Panc1 (cell line): ENCODE measurements at regions not wholly inside any gene's neighbourhood (a gene's known extent, or its start where the extent isn't known, plus 50 kb on each side); places are given as distances from the start of the nearest gene placed in this dataset.

Experiments used
- ATAC-seq: fragments of 200-7000 bp; cut with Tn5 transposase; 2 replicates; pipeline ENCODE4 v1.9.1; 2020; ENCODE audit warnings: mild to moderate bottlenecking, moderate library complexity
- BruUV-seq: library from RNA; stranded (reverse); fragments of 400-500 nt; replicated peaks from 2 replicates; lab custom pipeline; 2021; lab: Mats Ljungman, UMichigan
- CTCF ChIA-PET: fragments of 300-600 bp; sonication (Branson Sonifier 250); formaldehyde crosslinking; loops from one replicate; lab custom pipeline; 2022; ENCODE audit warnings: antibody characterized with exemption; lab: Charles Lee
- POLR2A ChIA-PET: fragments of 300-600 bp; sonication (Branson Sonifier 250); formaldehyde crosslinking; loops from one replicate; lab custom pipeline; 2022; ENCODE audit warnings: antibody characterized with exemption; lab: Charles Lee
- DNase-seq: peaks from one replicate; pipeline ENCODE4 v3.0.0-alpha.2; 2010; ENCODE audit warnings: low read depth, low spot score
- H3K27ac ChIP-seq: 2 replicates; pipeline ENCODE4 v1.5.1; 2011; ENCODE audit warnings: mild to moderate bottlenecking, low read length, inconsistent platforms
- H3K27me3 ChIP-seq: fragments of 200-500 bp; sonication (Bioruptor generic); 2 replicates; pipeline ENCODE4 v1.6.0; 2014; ENCODE audit warnings: low read length, inconsistent platforms; ENCODE audit not compliant: control insufficient read depth, insufficient read depth
- H3K36me3 ChIP-seq: fragments of 200-500 bp; sonication (Bioruptor generic); 2 replicates; pipeline ENCODE4 v1.5.1; 2014; ENCODE audit warnings: inconsistent platforms, mild to moderate bottlenecking, low read length, moderate library complexity; ENCODE audit not compliant: control insufficient read depth, insufficient read depth
- H3K4me1 ChIP-seq: 2 replicates; pipeline ENCODE4 v1.5.1; 2011; ENCODE audit warnings: inconsistent platforms, mild to moderate bottlenecking, low read length, moderate library complexity; ENCODE audit not compliant: control insufficient read depth, insufficient read depth
- H3K4me3 ChIP-seq, 2 experiments: 2 replicates each; pipeline ENCODE4 v1.5.1; 2011 to 2012; ENCODE audit warnings: low read depth in 2 of 2, low read length in 2 of 2, mild to moderate bottlenecking in 2 of 2, inconsistent platforms in 1 of 2, moderate library complexity in 1 of 2
- H3K9me3 ChIP-seq: fragments of 200-500 bp; sonication (Bioruptor generic); 2 replicates; pipeline ENCODE4 v1.5.1; 2014; ENCODE audit warnings: low read depth, mild to moderate bottlenecking, inconsistent platforms, low read length, moderate library complexity; ENCODE audit not compliant: control insufficient read depth, insufficient read depth
- POLR2AphosphoS5 ChIP-seq: IDR thresholded peaks from 2 replicates; pipeline ENCODE4 v1.6.1; 2012; ENCODE audit warnings: mild to moderate bottlenecking, low read depth, low read length, moderate library complexity
- SIN3A ChIP-seq: IDR thresholded peaks from 2 replicates; pipeline ENCODE4 v1.6.1; 2012; ENCODE audit warnings: low read depth, mild to moderate bottlenecking, low read length, moderate library complexity, borderline replicate concordance; ENCODE audit not compliant: insufficient read depth
- TCF7L2 ChIP-seq: IDR thresholded peaks from 2 replicates; pipeline ENCODE4 v1.6.1; 2011; ENCODE audit warnings: mild to moderate bottlenecking, low read depth, low read length, inconsistent platforms
- in situ Hi-C: cut with HindIII; loops from 2 replicates; pipeline ENCODE4 v1.10.0; 2016; ENCODE audit warnings: low sequenced_read_pairs, low pct_unique_long_range_greater_than_20kb
- intact Hi-C: fragments of 100-400 bp; cut with micrococcal nuclease; formaldehyde crosslinking; loops from one replicate; pipeline ENCODE4 v1.10.0; 2022; ENCODE audit not compliant: unreplicated experiment
- TF ChIP-seq, protein P1 (sequence below), 2 experiments: IDR thresholded peaks; 2 replicates each; pipeline ENCODE4 v1.6.1; 2011 to 2012; ENCODE audit warnings: low read depth in 2 of 2, control low read depth in 1 of 2, low read length in 1 of 2, mild to moderate bottlenecking in 1 of 2, moderate library complexity in 1 of 2; ENCODE audit not compliant: insufficient read depth in 1 of 2
- TF ChIP-seq, protein P2 (sequence below): fragments of 450-650 bp; IDR thresholded peaks from 2 replicates; pipeline ENCODE4 v1.5.1; 2017; ENCODE audit warnings: mild to moderate bottlenecking

- no peak overlapping the region for H3K4me3 ChIP-seq
- H3K36me3 ChIP-seq = no peaks in the 10 kb centered on the region
- ATAC-seq (no peak), DNase-seq (no peak)
- BruUV-seq = no TSS peak
- in situ Hi-C loops = no loop called here
- intact Hi-C loops = no loop called here
- no peaks in the 10 kb centered on the region for H3K9me3 ChIP-seq
- POLR2A ChIA-PET = no interaction called here
- no peak overlapping the region for H3K27ac ChIP-seq
- H3K27me3 ChIP-seq = no peaks in the 10 kb centered on the region
- no peaks in the 10 kb centered on the region for H3K4me1 ChIP-seq
- TF ChIP-seq SIN3A (no peak), POLR2AphosphoS5 (no peak), TCF7L2 (no peak)
- TF ChIP-seq, protein P1, sequence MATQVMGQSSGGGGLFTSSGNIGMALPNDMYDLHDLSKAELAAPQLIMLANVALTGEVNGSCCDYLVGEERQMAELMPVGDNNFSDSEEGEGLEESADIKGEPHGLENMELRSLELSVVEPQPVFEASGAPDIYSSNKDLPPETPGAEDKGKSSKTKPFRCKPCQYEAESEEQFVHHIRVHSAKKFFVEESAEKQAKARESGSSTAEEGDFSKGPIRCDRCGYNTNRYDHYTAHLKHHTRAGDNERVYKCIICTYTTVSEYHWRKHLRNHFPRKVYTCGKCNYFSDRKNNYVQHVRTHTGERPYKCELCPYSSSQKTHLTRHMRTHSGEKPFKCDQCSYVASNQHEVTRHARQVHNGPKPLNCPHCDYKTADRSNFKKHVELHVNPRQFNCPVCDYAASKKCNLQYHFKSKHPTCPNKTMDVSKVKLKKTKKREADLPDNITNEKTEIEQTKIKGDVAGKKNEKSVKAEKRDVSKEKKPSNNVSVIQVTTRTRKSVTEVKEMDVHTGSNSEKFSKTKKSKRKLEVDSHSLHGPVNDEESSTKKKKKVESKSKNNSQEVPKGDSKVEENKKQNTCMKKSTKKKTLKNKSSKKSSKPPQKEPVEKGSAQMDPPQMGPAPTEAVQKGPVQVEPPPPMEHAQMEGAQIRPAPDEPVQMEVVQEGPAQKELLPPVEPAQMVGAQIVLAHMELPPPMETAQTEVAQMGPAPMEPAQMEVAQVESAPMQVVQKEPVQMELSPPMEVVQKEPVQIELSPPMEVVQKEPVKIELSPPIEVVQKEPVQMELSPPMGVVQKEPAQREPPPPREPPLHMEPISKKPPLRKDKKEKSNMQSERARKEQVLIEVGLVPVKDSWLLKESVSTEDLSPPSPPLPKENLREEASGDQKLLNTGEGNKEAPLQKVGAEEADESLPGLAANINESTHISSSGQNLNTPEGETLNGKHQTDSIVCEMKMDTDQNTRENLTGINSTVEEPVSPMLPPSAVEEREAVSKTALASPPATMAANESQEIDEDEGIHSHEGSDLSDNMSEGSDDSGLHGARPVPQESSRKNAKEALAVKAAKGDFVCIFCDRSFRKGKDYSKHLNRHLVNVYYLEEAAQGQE (IDR thresholded peaks at IDR 0.05; ENCODE audit: insufficient read depth in 1 of 2, low read depth in 2 of 2, low read length in 1 of 2) = no peak
- TF ChIP-seq, protein P2, sequence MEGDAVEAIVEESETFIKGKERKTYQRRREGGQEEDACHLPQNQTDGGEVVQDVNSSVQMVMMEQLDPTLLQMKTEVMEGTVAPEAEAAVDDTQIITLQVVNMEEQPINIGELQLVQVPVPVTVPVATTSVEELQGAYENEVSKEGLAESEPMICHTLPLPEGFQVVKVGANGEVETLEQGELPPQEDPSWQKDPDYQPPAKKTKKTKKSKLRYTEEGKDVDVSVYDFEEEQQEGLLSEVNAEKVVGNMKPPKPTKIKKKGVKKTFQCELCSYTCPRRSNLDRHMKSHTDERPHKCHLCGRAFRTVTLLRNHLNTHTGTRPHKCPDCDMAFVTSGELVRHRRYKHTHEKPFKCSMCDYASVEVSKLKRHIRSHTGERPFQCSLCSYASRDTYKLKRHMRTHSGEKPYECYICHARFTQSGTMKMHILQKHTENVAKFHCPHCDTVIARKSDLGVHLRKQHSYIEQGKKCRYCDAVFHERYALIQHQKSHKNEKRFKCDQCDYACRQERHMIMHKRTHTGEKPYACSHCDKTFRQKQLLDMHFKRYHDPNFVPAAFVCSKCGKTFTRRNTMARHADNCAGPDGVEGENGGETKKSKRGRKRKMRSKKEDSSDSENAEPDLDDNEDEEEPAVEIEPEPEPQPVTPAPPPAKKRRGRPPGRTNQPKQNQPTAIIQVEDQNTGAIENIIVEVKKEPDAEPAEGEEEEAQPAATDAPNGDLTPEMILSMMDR = no peak
- CTCF ChIA-PET = no interaction called here
These were observed 741.8 kb upstream of the LUZP2 start for GRCh38 chr11:23755076-23755475.

DNA sequence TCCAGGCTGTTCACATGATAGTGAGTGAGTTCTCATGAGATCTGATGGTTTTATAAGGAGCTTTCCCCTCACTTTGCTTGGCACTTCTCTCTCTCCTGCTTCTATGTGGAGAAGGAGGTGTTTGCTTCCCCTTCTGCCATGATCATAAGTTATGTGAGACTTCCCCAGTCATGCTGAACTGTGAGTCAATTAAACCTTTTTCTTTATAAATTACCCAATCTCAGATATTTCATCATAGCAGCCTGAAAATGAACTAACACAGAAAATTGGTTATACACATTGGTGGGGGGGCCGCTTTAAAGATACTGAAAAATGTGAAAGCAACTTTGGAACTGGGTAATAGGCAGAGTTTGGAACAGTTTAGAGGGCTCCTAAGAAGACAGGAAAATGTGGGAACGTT, 741.1 kb upstream of the LUZP2 start:
- Histone ChIP-seq H3K27me3 (no peaks in the 10 kb centered on the region), H3K4me1 (no peaks in the 10 kb centered on the region), H3K27ac (no peak overlapping the region), H3K36me3 (no peaks in the 10 kb centered on the region), H3K4me3 (no peak overlapping the region), H3K9me3 (no peaks in the 10 kb centered on the region)
- no TSS peak for BruUV-seq
- DNase-seq = no peak
- in situ Hi-C loops (no loop called here), intact Hi-C loops (no loop called here)
- ChIA-PET CTCF (no interaction called here), POLR2A (no interaction called here)
- ATAC-seq = no peak
- TF ChIP-seq, protein P1 (IDR thresholded peaks at IDR 0.05; ENCODE audit: insufficient read depth in 1 of 2, low read depth in 2 of 2, low read length in 1 of 2) = no peak
- TF ChIP-seq, protein P2 = no peak
